ENCODE measurements at regions not wholly inside any gene's neighbourhood (a gene's known extent, or its start where the extent isn't known, plus 50 kb on each side); places are given as distances from the start of the nearest gene placed in this dataset.

DNA sequence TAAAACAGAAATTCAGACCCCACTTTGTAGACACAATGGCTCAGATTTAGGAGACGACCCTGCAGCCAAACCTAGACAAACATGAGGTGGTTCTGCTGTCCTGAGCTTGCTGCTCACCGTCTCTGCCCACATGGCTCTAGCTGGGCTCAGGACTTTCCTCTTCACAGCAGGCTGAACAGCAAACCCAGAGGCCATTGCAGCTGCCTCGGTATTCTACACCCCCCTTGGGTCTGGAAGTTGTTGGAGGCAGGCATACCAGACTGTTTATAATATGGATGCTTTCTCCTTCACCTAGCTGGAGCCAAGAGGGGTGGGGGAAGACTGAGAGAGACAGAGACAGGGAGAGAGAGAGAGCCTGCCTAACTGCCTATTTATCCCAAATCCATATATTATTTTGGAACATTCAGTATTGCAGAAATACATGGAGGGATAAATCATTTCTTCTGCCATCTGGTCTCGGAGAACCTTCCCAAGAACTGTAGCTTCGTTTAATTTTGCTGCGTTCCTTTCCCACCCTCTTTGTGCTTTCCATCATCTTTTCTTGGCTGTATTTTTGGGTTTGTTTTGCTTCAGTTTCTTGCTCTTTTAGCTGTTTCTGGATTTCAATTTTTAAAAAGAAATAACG, 628.2 kb upstream of the RBFOX1 start:
- no peak for TF ChIP-seq POLR2AphosphoS5 (IDR thresholded peaks at IDR 0.05; ENCODE audit: low read depth, low read length)

DNA sequence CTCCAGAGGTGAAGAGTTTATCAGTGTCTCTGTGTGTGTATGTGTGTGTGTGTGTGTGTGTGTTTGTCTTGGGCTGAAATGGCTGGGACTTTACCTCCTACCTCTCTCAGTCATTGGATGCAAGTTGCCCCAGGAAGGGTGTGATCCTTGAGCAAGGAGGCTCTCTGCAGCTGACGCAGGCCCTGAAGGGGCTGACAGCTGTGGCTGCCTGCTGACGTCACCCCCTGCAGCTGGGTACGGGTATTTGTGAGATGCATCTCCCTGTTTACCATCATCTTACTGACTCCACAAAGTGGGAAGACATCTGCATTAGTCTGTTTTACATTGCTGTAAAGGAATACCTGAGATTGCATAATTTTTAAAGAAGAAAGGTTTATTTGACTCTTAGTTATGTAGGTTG, 631.5 kb upstream of the RBFOX1 start:
- no peak for TF ChIP-seq SIN3A (IDR thresholded peaks at IDR 0.05; ENCODE audit: borderline replicate concordance, insufficient read depth, low read length)
- no peak for TF ChIP-seq FOXP2 (optimal IDR thresholded peaks at IDR 0.05; ENCODE audit: borderline replicate concordance, extremely low read depth, extremely low read length, insufficient read depth)
- TF ChIP-seq, protein P1, sequence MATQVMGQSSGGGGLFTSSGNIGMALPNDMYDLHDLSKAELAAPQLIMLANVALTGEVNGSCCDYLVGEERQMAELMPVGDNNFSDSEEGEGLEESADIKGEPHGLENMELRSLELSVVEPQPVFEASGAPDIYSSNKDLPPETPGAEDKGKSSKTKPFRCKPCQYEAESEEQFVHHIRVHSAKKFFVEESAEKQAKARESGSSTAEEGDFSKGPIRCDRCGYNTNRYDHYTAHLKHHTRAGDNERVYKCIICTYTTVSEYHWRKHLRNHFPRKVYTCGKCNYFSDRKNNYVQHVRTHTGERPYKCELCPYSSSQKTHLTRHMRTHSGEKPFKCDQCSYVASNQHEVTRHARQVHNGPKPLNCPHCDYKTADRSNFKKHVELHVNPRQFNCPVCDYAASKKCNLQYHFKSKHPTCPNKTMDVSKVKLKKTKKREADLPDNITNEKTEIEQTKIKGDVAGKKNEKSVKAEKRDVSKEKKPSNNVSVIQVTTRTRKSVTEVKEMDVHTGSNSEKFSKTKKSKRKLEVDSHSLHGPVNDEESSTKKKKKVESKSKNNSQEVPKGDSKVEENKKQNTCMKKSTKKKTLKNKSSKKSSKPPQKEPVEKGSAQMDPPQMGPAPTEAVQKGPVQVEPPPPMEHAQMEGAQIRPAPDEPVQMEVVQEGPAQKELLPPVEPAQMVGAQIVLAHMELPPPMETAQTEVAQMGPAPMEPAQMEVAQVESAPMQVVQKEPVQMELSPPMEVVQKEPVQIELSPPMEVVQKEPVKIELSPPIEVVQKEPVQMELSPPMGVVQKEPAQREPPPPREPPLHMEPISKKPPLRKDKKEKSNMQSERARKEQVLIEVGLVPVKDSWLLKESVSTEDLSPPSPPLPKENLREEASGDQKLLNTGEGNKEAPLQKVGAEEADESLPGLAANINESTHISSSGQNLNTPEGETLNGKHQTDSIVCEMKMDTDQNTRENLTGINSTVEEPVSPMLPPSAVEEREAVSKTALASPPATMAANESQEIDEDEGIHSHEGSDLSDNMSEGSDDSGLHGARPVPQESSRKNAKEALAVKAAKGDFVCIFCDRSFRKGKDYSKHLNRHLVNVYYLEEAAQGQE (IDR thresholded peaks at IDR 0.05; ENCODE audit: insufficient read depth in 1 of 2, low read depth in 2 of 2, low read length in 2 of 2), result no peak
- TF ChIP-seq TAF1 (IDR thresholded peaks at IDR 0.05; ENCODE audit: borderline replicate concordance, insufficient read depth, low read length), result no peak
- no peak for TF ChIP-seq POLR2AphosphoS5 (IDR thresholded peaks at IDR 0.05; ENCODE audit: low read depth, low read length)

DNA sequence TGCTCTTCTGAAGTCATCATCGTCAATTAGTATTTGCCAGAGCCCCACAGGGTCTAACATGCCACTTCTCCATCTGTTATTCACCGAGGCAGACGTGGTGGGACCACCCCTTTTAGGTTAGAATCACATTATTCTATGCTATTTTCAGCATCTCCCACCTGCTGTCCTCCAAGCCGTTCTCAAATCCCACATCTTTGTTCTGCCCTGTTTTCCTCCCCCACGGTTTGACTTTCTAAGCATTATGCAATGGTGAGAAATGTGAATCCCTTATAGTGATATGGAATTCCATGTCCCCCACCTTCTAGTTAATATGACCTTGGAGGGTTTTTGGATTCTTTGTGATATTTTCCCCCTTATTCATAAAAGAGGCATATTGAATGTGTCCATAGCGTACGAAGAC, 634.1 kb upstream of the RBFOX1 start:
- no peak for TF ChIP-seq TAF1 (IDR thresholded peaks at IDR 0.05; ENCODE audit: borderline replicate concordance, insufficient read depth, low read length)
- no peak for TF ChIP-seq POLR2AphosphoS5 (IDR thresholded peaks at IDR 0.05; ENCODE audit: low read depth, low read length)
- TF ChIP-seq, protein P1 (IDR thresholded peaks at IDR 0.05; ENCODE audit: insufficient read depth in 1 of 2, low read depth in 2 of 2, low read length in 2 of 2), result no peak
- no peak for TF ChIP-seq SIN3A (IDR thresholded peaks at IDR 0.05; ENCODE audit: borderline replicate concordance, insufficient read depth, low read length)
- no peak for TF ChIP-seq FOXP2 (optimal IDR thresholded peaks at IDR 0.05; ENCODE audit: borderline replicate concordance, extremely low read depth, extremely low read length, insufficient read depth)

DNA sequence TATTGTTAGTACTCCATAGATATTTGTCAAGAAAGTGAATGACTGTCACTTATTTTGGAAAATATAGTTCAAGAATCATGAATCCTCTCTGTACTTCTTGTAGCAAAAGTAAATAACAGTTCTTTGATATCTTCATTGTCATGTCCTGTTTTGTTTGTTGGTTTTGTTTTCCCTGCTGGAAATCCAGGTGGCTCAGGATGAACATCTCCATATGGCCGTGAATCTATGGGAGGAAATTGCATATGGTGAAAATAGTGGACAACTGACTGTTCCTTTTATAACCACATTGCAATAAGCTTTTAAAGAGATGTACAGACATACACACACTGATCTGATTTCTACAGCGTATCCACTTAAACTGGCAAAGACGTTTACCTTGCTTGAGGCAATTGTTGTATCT, 637.0 kb upstream of the RBFOX1 start:
- TF ChIP-seq SIN3A (IDR thresholded peaks at IDR 0.05; ENCODE audit: borderline replicate concordance, insufficient read depth, low read length) (no peak), FOXP2 (optimal IDR thresholded peaks at IDR 0.05; ENCODE audit: borderline replicate concordance, extremely low read depth, extremely low read length, insufficient read depth) (no peak), TAF1 (IDR thresholded peaks at IDR 0.05; ENCODE audit: borderline replicate concordance, insufficient read depth, low read length) (no peak), POLR2AphosphoS5 (IDR thresholded peaks at IDR 0.05; ENCODE audit: low read depth, low read length) (no peak)
- TF ChIP-seq, protein P1 (IDR thresholded peaks at IDR 0.05; ENCODE audit: insufficient read depth in 1 of 2, low read depth in 2 of 2, low read length in 2 of 2), result no peak

DNA sequence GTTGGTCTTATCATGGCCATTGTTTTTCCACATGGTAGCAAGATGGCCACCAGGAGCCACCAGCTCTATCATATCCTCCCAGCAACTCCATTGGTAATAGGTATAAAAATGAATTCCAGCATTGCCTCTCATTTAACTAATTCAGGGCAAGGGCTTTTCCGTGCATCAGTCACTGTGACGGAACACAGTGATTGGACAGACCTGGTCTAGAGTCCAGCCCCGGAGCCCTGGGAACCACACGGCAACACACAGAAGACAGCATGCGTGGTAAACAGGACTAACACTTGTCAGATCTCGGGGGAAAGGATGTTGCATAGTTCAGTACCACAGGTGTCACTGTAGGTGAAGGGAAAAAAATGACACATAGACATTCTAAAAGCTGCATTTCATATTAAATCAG, 638.0 kb upstream of the RBFOX1 start:
- TF ChIP-seq POLR2AphosphoS5 (IDR thresholded peaks at IDR 0.05; ENCODE audit: low read depth, low read length), result no peak
- no peak for TF ChIP-seq SIN3A (IDR thresholded peaks at IDR 0.05; ENCODE audit: borderline replicate concordance, insufficient read depth, low read length)
- TF ChIP-seq FOXP2 (optimal IDR thresholded peaks at IDR 0.05; ENCODE audit: borderline replicate concordance, extremely low read depth, extremely low read length, insufficient read depth), result no peak
- no peak for TF ChIP-seq TAF1 (IDR thresholded peaks at IDR 0.05; ENCODE audit: borderline replicate concordance, insufficient read depth, low read length)
- TF ChIP-seq, protein P1 (IDR thresholded peaks at IDR 0.05; ENCODE audit: insufficient read depth in 1 of 2, low read depth in 2 of 2, low read length in 2 of 2), result no peak
